ENCODE measurements at regions not wholly inside any gene's neighbourhood (a gene's known extent, or its start where the extent isn't known, plus 50 kb on each side); places are given as distances from the start of the nearest gene placed in this dataset.
"Not testable (repeated sequence)": the region's sequence is repeated elsewhere in the genome, so short reads cannot be mapped to it uniquely, and the experiment has no call there.

DNA sequence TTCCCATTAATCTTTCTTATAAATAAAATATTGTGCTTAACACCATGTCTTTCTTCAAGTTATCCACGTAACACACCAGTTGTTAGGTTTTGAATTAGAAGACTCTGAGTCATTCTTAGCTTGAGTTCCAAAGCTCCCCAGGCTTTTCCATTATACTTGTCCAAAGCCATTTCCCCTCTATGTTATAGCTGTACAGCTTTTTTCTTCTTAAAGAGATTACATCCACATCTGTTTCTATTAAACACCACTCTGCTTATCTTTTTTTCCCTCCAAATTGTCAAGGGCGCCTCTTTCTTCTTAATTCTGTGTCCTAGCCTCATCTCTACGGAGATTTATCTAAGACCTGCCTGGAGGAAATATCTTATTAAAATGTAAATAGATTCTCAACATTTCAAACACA, 139.4 kb upstream of the CPHXL start:
- Mint-ChIP-seq H3K27me3 (no peaks in the 10 kb centered on the region), H3K27ac (no peak overlapping the region), H3K9me3 (no peaks in the 10 kb centered on the region), H3K4me3 (no peak overlapping the region), H3K4me1 (ENCODE audit: low read depth) (no peaks in the 10 kb centered on the region), H3K36me3 (ENCODE audit: low read depth) (no peaks in the 10 kb centered on the region)
- TF ChIP-seq CTCF (IDR thresholded peaks at IDR 0.05) = no peak
- intact Hi-C loops (cut with micrococcal nuclease) = no loop called here
- ChIA-PET CTCF (no interaction called here), POLR2A (no interaction called here)
- ATAC-seq (no peak), DNase-seq (no peak)

- intact Hi-C loops (cut with micrococcal nuclease) = no loop called here
- H3K36me3 Mint-ChIP-seq (ENCODE audit: low read depth) = no peaks in the 10 kb centered on the region
Measured at GRCh38 chr16:75868636-75869632, 142.6 kb upstream of the CPHXL start.

DNA sequence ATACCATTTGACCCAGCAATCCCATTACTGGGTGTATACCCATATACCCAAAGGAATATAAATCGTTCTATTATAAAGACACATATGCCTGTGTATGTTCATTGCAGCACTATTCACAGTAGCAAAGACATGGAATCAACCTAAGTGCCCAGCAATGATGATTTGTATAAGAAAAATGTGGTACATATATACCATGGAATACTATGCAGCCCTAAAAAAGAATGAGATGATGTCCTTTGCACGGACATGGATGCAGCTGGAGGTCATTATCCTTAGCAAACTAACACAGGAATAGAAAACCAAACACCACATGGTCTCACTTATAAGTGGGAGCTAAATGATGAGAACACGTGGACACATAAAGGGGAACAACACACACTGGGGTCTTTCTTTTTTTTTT, 155.0 kb upstream of the CPHXL start:
- POLR2A ChIA-PET; CTCF ChIA-PET; H3K36me3 Mint-ChIP-seq (ENCODE audit: low read depth); intact Hi-C loops (cut with micrococcal nuclease); H3K27me3 Mint-ChIP-seq; ATAC-seq; H3K4me3 Mint-ChIP-seq; H3K9me3 Mint-ChIP-seq; DNase-seq; H3K27ac Mint-ChIP-seq; H3K4me1 Mint-ChIP-seq (ENCODE audit: low read depth): not testable (repeated sequence)

More at GRCh38 chr16:75868636-75869632, 142.6 kb upstream of the CPHXL start:
- Mint-ChIP-seq H3K9me3 (no peaks in the 10 kb centered on the region), H3K27ac (no peak overlapping the region), H3K27me3 (no peaks in the 10 kb centered on the region), H3K4me1 (ENCODE audit: low read depth) (no peaks in the 10 kb centered on the region), H3K4me3 (no peak overlapping the region)
- DNase-seq (no peak), ATAC-seq (no peak)
- TF ChIP-seq CTCF (IDR thresholded peaks at IDR 0.05) = no peak
- POLR2A ChIA-PET = no interaction called here
- CTCF ChIA-PET = no interaction called here

- H3K36me3 Mint-ChIP-seq (ENCODE audit: low read depth) = no peaks in the 10 kb centered on the region
- no peak overlapping the region for H3K4me3 Mint-ChIP-seq
- H3K27ac Mint-ChIP-seq = no peak overlapping the region
- ChIA-PET CTCF (no interaction called here), POLR2A (no interaction called here)
- TF ChIP-seq CTCF (IDR thresholded peaks at IDR 0.05) = no peak
- H3K27me3 Mint-ChIP-seq = peaks cover 1% of the 10 kb centered on the region
- H3K4me1 Mint-ChIP-seq (ENCODE audit: low read depth) = no peaks in the 10 kb centered on the region
- no peak for DNase-seq
- intact Hi-C loops (cut with micrococcal nuclease) = no loop called here
- no peak for ATAC-seq
- no peaks in the 10 kb centered on the region for H3K9me3 Mint-ChIP-seq
Measured at GRCh38 chr16:75899163-75899562, 172.9 kb upstream of the CPHXL start.

GRCh38 chr16:75908331-75909117, 182.2 kb upstream of the CPHXL start:
- CTCF ChIA-PET = no interaction called here
- no peak overlapping the region for H3K27ac Mint-ChIP-seq
- H3K36me3 Mint-ChIP-seq (ENCODE audit: low read depth) = no peaks in the 10 kb centered on the region
- no peak for TF ChIP-seq CTCF (IDR thresholded peaks at IDR 0.05)
- H3K27me3 Mint-ChIP-seq = peaks cover 8% of the 10 kb centered on the region
- no peak for DNase-seq
- intact Hi-C loops (cut with micrococcal nuclease) = no loop called here
- H3K4me1 Mint-ChIP-seq (ENCODE audit: low read depth) = no peaks in the 10 kb centered on the region
- POLR2A ChIA-PET = no interaction called here
- ATAC-seq = no peak
- no peak overlapping the region for H3K4me3 Mint-ChIP-seq
- no peaks in the 10 kb centered on the region for H3K9me3 Mint-ChIP-seq

Measured in activated CD8-positive, alpha-beta T cell treated with anti-CD3 and anti-CD28 coated beads for 36 hours (primary cell).